Glutamatergic neuron (in vitro differentiated cells): ENCODE measurements at regions not wholly inside any gene's neighbourhood (a gene's known extent, or its start where the extent isn't known, plus 50 kb on each side); places are given as distances from the start of the nearest gene placed in this dataset.

Experiments used
- DNase-seq: peaks from one replicate; pipeline ENCODE4 v3.0.0; 2022
- H3K27ac Mint-ChIP-seq: one replicate; pipeline ENCODE4 v1.8.0; 2020; ENCODE audit warnings: mild to moderate bottlenecking, mixed read lengths, inconsistent platforms; ENCODE audit not compliant: unreplicated experiment
- H3K27me3 Mint-ChIP-seq: one replicate; pipeline ENCODE4 v1.8.0; 2020; ENCODE audit warnings: mild to moderate bottlenecking, moderate library complexity, mixed read lengths, inconsistent platforms; ENCODE audit not compliant: unreplicated experiment
- H3K36me3 Mint-ChIP-seq: one replicate; pipeline ENCODE4 v1.8.0; 2020; ENCODE audit warnings: mild to moderate bottlenecking, mixed read lengths, inconsistent platforms; ENCODE audit not compliant: unreplicated experiment
- H3K4me1 Mint-ChIP-seq: one replicate; pipeline ENCODE4 v1.8.0; 2020; ENCODE audit warnings: mild to moderate bottlenecking, low read depth, mixed read lengths, inconsistent platforms; ENCODE audit not compliant: unreplicated experiment
- H3K4me3 Mint-ChIP-seq: one replicate; pipeline ENCODE4 v1.8.0; 2020; ENCODE audit warnings: mild to moderate bottlenecking, mixed read lengths, inconsistent platforms; ENCODE audit not compliant: unreplicated experiment
- H3K9me3 Mint-ChIP-seq: one replicate; pipeline ENCODE4 v1.8.0; 2020; ENCODE audit warnings: mild to moderate bottlenecking, moderate library complexity, mixed read lengths, inconsistent platforms; ENCODE audit not compliant: unreplicated experiment
- TF ChIP-seq, protein P1 (sequence below): fragments of 200-600 bp; sonication (generic); IDR thresholded peaks from one replicate; pipeline ENCODE4 v1.5.0; 2021; ENCODE audit not compliant: partially characterized antibody, unreplicated experiment

GRCh38 chr10:63696205-63696604, 175.0 kb downstream of the REEP3 start:
- Mint-ChIP-seq H3K9me3 (no peaks in the 10 kb centered on the region), H3K27ac (no peak overlapping the region), H3K4me1 (peaks cover 6% of the 10 kb centered on the region), H3K36me3 (no peaks in the 10 kb centered on the region), H3K27me3 (peaks cover 2% of the 10 kb centered on the region), H3K4me3 (no peak overlapping the region)
- no peak for DNase-seq
- TF ChIP-seq, protein P1, sequence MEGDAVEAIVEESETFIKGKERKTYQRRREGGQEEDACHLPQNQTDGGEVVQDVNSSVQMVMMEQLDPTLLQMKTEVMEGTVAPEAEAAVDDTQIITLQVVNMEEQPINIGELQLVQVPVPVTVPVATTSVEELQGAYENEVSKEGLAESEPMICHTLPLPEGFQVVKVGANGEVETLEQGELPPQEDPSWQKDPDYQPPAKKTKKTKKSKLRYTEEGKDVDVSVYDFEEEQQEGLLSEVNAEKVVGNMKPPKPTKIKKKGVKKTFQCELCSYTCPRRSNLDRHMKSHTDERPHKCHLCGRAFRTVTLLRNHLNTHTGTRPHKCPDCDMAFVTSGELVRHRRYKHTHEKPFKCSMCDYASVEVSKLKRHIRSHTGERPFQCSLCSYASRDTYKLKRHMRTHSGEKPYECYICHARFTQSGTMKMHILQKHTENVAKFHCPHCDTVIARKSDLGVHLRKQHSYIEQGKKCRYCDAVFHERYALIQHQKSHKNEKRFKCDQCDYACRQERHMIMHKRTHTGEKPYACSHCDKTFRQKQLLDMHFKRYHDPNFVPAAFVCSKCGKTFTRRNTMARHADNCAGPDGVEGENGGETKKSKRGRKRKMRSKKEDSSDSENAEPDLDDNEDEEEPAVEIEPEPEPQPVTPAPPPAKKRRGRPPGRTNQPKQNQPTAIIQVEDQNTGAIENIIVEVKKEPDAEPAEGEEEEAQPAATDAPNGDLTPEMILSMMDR = no peak

- H3K27me3 Mint-ChIP-seq = no peaks in the 10 kb centered on the region
- DNase-seq = no peak
- no peak overlapping the region for H3K27ac Mint-ChIP-seq
- TF ChIP-seq, protein P1 = no peak
- H3K36me3 Mint-ChIP-seq = no peaks in the 10 kb centered on the region
- no peak overlapping the region for H3K4me3 Mint-ChIP-seq
- peaks cover 4% of the 10 kb centered on the region for H3K4me1 Mint-ChIP-seq
- H3K9me3 Mint-ChIP-seq = no peaks in the 10 kb centered on the region
These were observed 177.0 kb downstream of the REEP3 start for GRCh38 chr10:63697956-63698786.

GRCh38 chr10:63698787-63699150, 177.6 kb downstream of the REEP3 start:
- Mint-ChIP-seq H3K27me3 (no peaks in the 10 kb centered on the region), H3K9me3 (no peaks in the 10 kb centered on the region), H3K36me3 (peaks cover 3% of the 10 kb centered on the region), H3K4me1 (peaks cover 7% of the 10 kb centered on the region), H3K27ac (no peak overlapping the region), H3K4me3 (no peak overlapping the region)
- no peak for DNase-seq
- TF ChIP-seq, protein P1 = no peak

- TF ChIP-seq, protein P1 = no peak
- DNase-seq = no peak
- Mint-ChIP-seq H3K9me3 (no peaks in the 10 kb centered on the region), H3K4me1 (peaks cover 7% of the 10 kb centered on the region), H3K36me3 (peaks cover 3% of the 10 kb centered on the region), H3K4me3 (no peak overlapping the region), H3K27ac (no peak overlapping the region), H3K27me3 (no peaks in the 10 kb centered on the region)
These were observed 178.8 kb downstream of the REEP3 start for GRCh38 chr10:63699785-63700613.
